ENCODE measurements at regions not wholly inside any gene's neighbourhood (a gene's known extent, or its start where the extent isn't known, plus 50 kb on each side); places are given as distances from the start of the nearest gene placed in this dataset.

DNA sequence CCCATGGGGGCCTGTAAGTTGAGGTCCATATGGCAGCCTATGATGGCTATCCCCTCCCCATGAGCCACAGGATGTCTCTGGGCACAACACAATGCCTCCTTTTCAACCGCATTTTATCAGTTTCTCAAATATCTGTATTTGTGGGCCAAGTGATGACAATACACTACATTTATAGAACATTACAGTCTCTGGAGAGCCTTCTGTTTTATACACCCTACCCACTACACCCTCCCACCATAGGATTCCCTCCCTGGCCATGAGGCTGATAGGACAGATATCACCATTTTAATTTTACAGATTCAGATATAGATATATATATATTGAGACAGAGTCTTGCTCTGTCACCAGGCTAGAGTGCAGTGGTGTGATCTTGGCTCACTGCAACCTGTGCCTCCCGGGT is 236.8 kb downstream of the ENC1 start:
- no peak for DNase-seq (ENCODE audit: low spot score)
- TF ChIP-seq, protein P1, sequence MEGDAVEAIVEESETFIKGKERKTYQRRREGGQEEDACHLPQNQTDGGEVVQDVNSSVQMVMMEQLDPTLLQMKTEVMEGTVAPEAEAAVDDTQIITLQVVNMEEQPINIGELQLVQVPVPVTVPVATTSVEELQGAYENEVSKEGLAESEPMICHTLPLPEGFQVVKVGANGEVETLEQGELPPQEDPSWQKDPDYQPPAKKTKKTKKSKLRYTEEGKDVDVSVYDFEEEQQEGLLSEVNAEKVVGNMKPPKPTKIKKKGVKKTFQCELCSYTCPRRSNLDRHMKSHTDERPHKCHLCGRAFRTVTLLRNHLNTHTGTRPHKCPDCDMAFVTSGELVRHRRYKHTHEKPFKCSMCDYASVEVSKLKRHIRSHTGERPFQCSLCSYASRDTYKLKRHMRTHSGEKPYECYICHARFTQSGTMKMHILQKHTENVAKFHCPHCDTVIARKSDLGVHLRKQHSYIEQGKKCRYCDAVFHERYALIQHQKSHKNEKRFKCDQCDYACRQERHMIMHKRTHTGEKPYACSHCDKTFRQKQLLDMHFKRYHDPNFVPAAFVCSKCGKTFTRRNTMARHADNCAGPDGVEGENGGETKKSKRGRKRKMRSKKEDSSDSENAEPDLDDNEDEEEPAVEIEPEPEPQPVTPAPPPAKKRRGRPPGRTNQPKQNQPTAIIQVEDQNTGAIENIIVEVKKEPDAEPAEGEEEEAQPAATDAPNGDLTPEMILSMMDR (IDR thresholded peaks at IDR 0.05; ENCODE audit: extremely low read depth, missing control alignments), result no peak

DNA sequence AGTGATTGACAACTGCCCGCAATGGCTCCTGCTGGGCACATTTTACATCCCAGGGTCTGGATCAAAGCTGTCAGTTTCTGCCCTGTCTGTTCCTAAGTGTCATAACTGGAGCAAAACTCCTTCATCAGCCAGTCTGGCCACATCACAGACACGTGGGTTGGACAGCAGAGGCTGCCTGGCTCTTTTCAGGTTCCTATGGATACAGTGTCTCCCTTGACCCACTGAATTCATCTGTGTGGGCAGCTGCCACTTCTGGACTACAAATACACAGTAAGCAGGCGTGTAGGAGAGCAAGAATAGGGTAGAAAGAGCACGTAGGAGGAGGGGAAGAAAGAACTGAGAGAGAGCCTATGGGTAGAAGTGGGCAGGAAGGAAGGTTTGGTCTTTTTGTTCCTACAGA is 238.0 kb downstream of the ENC1 start:
- TF ChIP-seq, protein P1 (IDR thresholded peaks at IDR 0.05; ENCODE audit: extremely low read depth, missing control alignments), result no peak

DNA sequence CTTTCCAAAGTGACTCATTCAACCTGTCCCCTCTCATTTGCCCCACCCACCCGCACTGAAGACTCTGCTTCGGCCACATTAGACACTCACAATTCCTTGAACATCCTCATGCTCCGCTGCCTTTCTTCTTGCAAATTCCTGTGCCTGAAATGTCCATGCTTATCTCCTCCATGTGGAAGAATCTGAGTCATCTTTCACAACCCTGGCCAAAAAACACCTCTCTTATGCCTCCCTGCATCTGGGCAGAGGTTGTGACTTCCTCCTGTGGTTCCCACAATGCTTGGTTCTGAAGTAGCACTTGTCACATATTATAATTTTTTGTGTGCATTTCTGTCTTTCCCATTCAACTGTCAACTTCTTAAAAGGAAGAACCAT is 238.6 kb downstream of the ENC1 start:
- TF ChIP-seq, protein P1 (IDR thresholded peaks at IDR 0.05; ENCODE audit: extremely low read depth, missing control alignments), result no peak

More for the DNA sequence above, 238.0 kb downstream of the ENC1 start:
- no peak for DNase-seq (ENCODE audit: low spot score)

DNA sequence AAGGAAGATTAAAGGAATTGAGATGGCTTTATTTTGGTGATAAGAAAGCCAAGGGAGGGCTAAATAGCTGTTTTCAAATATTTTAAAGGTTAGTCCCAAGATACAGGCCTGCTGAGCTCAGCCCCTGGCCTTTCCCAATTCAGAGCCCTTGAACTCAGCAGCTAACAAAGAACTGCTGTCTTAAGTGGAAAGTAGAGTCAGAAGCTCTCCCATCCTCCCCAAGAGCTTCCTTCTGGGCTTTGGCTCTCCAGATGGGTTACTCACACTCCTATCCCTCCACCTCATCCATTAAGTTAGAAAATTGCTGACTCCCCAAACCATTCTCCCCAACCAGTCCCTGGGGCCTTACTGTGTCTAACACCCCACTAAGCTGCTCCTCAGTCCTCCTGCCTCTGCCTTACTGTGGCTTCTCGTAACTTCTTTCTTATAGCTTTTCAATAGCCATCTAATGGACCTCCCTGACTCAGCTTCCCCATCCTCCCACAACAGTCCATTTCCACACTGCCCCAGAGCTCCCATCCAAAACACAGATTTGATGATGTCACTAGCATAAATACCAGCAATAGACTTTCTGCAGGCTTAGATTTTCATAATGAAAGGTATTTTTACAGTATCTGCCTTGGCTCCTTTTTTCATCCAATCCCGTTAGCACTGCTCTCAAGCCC is 239.1 kb downstream of the ENC1 start:
- TF ChIP-seq, protein P1 (IDR thresholded peaks at IDR 0.05; ENCODE audit: extremely low read depth, missing control alignments), result no peak
- no peak for DNase-seq (ENCODE audit: low spot score)

More for the DNA sequence above, 238.6 kb downstream of the ENC1 start:
- DNase-seq (ENCODE audit: low spot score), result no peak

DNA sequence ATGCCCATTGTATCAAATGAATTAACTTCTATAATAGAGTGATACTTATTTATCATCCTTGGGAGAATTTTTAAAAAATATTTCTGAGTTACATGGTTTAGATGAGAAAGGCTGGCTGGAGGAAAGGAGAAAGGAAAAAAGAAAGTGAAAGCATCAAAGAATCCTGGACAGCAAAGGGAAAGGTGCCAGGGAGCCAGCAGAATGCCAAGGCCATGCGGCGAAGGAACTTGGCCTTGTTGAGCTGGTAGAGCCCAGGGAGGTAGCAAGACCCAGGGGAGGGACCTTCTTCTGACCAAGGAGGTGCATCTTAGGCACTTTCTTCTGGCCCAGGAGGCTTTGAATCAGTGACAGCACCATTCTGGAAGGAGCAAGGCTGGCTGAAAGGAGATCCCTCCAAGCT is 240.5 kb downstream of the ENC1 start:
- no peak for DNase-seq (ENCODE audit: low spot score)
- TF ChIP-seq, protein P1 (IDR thresholded peaks at IDR 0.05; ENCODE audit: extremely low read depth, missing control alignments), result no peak

DNA sequence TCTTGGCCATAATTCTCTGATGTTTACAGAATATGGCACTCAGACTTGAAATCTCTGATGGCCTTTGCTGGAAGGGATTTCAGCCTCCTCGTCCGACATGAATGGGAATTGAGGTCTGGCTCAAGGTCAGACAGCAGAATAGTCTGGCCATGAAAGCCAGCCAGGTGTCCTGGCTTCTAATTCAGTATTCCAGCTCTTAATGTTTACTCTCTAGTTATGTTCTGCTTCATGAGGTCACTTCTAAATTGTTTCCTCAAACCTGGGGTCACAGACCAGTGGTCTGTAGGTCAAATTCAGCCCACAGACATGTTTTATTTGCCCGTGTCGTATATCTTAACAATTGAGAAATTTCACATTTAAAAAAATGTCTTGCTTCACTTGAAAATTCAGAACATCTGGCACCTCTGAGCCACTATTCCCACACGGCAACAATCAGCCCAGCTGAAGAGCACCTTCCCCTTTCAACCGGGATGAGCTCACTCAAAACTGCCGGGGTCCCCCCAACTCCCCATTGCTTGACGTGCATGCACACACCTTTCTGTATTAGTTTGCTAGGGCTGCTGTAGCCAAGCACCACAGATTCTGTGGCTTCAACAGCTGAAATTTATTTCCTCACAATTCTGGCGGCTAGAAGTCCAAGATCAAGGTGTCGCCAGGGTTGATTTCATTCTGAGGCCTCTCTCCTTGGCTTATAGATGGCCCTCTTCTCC is 243.5 kb downstream of the ENC1 start:
- DNase-seq (ENCODE audit: low spot score), result no peak
- TF ChIP-seq, protein P1 (IDR thresholded peaks at IDR 0.05; ENCODE audit: extremely low read depth, missing control alignments), result no peak

Data from GM20000 (cell line).